CD4-positive, alpha-beta T cell treated with Interleukin-17A for 1 hour (primary cell): ENCODE measurements at regions not wholly inside any gene's neighbourhood (a gene's known extent, or its start where the extent isn't known, plus 50 kb on each side); places are given as distances from the start of the nearest gene placed in this dataset.

Experiments used
- DNase-seq: peaks from one replicate; pipeline ENCODE4 v3.0.0-alpha.2; 2020

DNA sequence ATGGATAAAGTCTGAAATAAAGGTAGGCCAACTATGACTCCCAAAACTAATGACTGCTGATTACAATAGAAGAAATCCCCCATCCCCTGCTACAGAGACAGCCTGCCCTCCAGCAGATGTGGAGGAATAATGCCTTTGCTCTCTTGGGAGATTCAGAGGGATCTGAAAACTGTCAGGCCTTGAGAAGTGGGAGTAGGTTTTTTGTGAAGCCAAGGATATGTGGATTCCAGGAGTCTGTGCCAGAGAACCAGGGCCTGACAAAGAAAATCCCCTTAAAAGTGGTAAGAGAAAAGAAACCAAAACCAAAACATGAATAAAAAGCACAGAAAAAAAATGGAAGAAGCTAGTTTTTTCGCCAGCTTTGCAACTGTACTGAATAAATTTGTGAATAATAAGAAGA is 397.6 kb downstream of the ZNF521 start:
- no peak for DNase-seq

DNA sequence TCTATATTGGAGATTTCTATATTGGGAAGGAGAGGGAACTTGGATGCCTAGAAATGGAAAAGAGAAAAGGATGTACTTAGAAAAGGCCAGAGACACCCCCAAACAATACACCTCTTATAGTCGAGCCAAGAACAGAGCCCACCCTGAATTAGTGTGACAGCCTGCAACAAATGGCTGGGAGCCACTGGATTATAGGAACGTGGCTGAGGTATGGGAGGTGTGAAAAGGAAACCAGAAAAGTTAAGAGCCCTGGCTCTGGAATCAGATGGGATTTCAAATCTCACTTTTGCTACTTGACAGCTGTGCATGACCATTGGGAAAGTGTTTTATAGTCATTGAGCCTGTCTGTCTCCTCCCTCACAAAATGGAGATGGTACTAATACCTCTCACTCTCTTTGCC is 394.0 kb downstream of the ZNF521 start:
- DNase-seq = no peak

DNA sequence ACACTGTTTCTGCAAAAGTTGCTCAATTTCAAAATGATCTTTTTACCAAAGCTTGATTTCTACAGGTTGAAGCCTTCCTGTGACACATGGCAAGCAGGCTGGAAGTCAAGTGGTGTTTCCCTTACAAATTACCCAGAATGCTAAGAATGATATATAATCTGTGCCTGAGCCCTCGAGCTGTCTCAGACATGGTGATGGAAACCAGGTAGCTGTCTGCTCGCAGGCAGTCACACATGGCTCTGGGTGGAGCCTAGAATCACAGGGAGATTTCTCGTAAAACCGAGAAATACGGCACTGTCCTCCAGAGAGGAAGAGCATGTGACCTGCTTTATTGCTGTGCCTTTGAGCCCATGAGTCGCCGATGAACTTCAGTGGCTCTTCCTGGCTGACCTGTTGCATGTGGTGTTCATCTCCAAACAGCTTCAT is 392.9 kb downstream of the ZNF521 start:
- no peak for DNase-seq

DNA sequence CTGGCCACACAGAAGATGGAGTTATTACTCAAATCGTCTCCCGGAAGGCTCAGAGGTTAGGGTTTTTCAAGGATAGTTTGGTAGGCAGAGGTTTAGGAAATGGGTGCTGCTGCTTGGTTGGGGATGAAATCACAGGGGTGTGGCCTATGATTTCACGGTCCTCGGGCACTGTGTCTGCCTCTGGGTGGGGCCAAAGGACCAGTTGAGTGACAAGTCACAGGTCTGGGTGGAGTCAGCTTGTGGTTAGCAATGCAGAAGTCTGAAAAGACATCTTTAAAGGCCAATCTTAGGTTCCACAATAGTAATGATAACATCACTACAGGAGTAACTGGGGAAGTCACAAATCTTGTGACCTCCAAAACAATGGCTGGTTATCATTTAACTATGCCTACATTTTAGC is 387.8 kb downstream of the ZNF521 start:
- DNase-seq = no peak

DNA sequence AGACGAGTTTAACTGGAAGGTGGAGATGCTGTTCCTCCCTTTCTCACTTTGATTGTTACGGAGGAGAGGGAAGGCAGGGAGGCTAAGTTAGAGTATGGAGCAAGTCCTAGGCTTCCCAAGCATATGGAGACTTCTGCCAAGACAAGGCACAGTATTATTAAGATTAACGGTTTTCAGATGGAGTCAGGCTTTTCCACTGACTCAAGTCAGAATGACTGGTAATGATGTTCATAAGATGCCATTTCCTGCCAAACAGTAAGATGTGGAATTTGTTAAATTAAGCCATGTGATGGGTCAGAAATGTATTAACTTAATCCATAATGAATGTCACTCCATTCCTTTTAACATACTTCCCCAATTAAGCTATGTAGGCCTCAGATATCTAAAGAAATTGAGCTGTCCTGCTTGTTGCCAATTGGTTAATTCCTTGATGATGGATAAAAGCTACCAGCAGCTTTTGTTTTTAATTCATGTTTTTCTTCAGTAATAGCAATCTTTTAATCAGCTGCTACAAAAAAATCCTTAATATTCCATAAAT is 383.7 kb downstream of the ZNF521 start:
- no peak for DNase-seq

DNA sequence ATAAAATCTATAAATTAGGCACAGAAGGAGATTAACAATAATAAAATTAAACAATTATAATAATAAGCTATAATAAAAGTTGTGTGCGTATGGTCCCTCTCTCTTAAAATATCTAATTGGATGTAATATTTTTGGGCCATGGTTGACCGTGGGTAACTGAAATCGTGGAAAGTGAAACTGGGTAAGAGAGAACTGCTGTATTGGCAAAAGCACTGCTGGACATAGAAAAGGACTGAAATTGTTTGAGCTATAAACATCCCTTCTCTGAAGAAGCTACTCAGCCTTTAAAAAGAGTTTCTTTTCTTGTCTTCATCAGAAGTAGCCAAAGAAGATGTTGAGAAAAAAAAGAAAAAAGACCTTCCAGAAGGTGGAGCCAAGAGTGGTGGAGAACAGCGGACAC is 379.4 kb downstream of the ZNF521 start:
- no peak for DNase-seq

DNA sequence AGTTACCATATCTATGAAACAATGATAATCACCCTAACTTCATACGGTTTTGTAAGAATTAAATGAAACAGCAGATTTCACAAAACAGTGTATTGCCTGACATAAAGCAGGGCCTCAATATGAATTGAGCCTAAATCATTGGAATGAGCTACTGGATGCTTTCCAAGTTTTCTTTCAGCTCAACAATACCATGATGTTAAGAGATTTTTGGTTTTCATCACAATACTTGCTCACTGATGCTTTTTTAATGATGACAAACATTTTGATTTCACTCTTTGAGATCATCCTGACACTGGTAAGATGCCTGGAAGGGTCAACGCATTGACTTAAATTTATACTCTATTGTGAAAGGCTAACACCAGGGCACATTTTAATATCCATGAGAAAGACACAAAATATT is 377.5 kb downstream of the ZNF521 start:
- DNase-seq = no peak

DNA sequence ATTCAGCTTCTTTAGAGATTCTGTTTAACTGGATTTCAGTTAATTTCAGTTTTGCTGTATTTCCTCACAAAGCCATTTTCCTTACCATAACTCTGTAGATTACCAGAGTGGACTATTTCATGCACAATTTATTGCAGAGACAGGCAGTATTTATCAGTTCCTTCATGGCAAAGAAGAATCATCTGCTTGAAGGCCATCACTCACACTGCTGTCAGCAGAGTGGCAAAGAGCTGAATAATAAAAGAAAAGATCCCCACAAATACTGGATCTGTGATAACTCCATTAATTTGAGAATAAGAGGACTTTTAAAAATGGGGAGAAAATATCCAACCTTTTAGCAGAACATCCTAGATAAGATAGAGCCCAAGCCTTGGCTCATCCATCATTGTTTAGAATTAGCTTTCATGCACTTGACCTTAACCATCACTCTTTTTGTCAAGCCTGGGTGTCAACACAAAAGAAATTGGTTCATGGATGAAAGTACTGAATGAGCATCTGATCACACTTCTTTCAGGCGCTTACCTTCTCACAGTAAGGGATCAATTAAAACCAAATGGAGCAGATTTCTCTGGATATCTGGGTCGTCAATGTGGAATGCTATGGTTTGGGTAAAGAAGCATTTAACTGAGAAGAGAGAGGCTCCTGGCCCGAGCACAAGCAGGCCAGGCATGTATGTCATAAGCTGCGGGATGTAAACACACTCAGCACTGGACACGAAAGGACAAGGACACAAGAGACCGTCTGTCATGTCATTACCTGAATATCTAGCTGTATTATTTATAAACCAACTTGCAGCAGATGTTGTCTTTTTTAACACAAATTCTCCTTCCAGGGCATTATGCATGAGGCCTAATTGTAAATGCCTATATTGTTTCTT is 376.2 kb downstream of the ZNF521 start:
- no peak for DNase-seq

DNA sequence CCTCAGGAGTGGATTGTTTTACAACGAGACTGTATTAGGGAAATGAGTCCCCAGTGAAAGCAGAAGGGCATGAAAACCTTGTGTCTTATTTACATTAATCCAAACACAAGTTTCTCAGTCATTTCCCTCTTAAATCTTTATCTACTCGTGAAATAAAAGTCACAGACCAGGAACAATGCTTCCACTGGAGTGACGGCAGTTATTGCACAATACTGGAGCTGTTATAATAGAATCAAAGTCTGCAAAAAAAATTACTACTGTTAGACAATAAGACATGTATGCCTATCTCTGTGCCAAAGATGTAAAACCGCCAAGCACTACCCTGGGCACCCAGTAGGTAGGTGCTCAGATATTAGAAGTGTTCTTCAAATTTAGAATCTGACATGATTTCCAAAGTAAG is 375.5 kb downstream of the ZNF521 start:
- no peak for DNase-seq

DNA sequence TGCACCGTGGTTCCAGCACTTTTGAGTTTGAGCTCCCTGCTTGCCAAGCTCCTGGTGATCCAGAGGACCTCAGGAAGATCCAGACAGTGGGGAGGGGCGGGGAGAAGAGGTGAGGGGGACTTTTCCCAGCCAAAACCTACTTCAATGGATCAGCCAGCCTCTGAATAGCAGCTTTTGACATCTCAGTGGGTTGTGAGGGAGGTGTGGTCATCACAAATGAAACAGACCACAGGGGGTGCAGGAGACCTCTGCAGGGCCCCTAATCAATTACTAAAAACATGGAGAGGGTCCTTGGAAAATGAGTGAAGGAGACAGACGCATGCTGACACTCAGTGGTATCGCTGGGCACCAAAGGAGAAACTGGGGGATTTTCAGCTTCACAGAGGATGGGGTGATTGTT is 372.7 kb downstream of the ZNF521 start:
- no peak for DNase-seq

DNA sequence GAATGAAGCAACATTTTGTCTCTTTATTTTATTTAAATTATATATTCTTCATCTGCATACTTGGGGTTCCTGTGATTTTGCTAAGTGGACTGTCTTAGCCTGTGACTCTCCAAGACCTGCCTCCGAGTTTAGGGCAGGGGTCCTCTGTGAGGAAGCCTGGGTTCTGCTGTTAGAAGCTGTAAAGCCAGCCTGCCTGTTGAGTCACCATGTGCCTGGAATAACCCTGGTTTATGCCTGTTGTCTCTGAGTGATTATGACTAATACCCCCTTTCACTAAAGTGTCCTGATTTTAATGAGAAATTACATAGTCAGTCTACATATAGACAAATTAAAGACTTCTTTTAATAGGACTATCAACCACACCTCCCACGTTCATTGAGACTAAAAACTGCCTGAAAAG is 369.1 kb downstream of the ZNF521 start:
- DNase-seq = no peak

DNA sequence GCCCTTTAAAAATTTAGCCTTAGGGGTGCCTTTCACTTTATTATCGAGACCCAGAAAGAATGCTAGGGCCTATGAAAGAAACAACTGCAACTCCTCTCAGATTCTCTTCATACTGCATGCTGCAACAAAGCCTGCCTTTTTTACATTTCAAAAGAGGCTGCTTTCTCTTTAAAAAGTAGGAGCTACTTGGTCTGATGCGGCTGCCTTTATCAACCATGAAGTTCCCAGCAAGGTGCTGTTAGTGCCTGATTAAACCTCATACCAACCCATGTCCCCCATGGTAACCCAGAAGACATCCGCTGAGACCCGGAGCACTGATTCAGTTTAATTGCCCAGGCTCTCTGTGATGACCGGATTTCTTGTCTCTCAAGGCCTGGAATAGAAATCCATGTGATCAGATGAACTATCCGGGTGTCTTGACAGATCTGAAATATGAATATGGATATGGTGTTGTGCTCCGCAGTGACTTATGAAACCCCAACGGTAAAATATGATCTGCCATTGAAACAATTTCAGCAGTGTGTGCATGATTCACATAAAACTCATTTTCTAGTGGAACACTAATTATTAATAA is 368.3 kb downstream of the ZNF521 start:
- DNase-seq = no peak

DNA sequence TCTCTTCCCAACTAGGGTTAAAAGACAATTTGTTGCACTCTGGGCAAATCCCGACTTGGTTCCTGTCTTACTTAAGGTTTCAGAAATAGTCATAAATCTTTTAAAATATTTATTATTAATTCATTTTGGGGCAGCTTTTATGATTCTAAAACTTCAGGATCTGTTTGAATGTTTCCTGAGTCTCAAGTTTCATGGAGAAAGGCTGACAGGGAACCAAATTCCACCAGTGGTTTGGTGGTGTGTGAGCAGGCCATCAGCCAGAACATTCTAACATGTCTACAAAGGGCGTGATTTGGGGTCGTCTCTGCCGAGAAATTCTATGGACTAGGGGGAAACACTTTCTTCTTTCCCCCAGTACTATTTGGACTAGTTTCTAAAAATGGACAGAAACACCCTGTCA is 366.4 kb downstream of the ZNF521 start:
- DNase-seq = no peak

DNA sequence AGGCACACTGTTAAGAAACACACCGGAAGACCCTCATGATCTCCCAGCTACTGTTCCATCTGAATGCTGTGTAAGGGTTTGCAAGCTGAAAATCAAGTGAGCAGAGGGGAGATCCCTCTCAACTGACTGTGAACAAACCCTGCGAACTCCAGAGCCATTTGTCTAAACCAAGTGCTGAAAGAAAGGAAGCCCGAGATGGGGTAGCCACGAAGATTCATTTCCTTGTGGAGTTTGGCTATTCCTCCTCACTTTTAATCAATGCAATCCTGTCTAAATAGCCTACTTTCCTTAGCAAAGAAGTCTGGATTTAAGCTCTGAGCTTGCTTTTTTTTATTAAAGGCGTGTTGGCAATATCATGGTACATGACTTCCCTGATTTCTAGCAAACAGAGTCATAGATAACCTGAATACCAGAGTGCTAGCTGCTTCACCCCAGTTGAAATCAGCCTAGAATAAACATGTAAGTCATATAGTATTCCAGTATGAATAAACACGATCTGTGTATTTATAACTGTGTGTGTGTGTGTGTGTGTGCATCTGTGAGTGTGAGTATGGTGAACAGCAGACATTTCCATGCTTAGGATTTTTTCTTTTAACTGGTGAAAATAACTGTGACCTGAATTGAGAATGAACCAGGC is 365.2 kb downstream of the ZNF521 start:
- DNase-seq = no peak

DNA sequence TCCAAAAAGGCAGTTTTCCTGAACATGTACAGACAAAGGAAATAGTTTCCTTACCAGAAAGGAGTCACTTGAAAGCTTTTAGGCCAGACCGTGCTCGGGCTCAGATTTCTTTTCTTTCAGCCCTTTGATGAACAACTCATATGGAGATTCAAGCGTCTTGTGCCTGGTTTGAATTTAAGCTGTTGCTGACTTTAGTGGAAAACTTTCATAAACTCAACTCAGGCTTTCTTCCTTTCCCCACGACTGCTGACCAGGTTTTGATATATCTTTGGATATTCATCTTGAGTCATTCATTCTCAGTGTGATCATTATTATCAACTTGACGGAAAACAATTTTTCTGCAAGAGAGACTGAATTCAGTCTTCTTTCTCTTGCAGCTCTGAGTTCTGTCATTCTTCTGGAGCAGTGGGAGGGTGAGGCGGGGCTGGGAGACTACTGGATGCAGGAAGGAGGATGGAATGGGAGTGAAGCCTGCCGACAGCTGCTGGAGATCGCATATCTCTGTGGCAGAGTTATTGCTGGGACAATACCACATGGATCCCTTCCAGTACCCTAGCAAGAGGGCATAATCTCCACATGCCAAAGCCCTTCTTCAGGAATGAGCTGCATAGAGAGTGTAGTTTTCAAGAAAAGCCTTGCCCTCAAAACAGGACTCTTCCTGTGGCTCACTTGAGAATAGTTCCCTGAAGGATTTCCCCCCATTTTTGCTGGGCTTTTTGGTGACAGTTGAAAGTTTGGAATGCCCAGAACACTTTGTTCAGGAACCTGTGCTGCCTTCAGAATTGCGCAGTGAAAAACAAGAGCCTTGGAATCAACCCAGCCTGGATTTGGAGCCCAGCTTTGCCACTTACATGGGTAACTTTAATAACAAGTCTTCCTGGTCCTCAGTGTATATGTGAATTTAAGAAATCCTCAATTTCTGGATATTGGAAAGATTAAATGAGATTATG is 364.4 kb downstream of the ZNF521 start:
- DNase-seq = no peak

DNA sequence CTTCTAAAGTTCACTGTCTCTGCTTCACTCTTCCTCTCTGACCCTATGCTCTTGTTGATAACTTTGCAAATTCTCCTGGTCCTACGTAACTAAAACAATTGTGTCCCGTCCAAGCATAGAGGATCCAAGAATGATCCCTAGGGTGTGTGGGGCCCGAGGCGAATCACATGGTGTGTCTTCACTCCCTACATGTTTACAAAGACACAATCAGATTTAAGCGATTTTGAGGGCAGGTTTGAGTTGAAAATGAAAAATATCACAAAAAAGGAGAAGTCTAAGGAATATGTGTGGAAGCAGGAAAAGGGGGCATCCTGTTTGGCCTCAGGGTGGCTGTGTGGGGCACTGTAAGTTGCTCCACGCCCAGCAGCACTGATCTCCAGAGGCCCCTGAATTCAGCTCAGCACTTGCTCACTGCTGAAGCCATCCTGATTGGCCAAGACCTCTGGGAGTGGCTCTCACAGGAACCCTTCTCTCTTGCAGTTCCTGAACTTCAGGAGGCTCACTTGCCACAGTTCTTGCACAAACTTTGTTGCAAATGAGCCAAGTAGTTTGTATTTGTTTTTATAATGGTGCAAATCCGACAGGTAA is 363.6 kb downstream of the ZNF521 start:
- no peak for DNase-seq

DNA sequence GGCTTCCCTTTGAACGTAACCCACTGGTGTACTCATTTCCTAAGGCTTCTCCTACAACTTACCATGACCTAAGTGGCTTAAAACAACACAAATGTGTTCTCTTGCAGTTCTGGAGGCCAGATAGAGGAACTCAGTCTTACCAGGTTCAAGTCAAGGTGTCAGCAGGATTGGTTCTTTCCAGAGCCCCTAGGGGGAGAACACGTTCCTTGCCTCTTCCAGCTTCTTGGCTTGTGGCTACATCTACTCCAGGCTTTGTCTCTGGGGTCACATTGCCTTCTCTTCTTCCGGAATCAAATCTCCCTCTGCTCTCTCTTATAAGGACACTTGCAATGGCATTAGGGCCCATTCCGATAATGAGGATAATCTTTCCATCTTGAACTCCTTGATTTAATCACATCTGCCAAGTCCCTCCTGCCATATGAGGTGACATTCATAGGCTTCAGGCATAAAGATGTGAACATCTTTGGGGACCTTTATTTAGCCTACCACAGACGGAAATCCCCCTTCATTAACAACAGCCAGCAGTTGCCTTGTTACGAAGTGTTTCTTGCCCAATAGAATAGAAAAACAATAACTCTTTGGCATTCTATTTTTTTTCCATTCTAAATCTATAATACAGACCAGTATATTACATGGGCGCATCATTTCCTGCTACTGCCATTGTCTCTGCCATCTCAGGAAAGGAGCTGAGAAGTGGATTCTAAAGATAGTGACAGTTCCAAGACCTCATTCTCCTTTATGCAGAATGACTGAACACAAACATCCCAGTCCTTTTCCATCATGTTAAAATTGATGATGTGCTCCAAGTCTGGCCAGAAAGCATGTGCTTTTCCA is 362.0 kb downstream of the ZNF521 start:
- no peak for DNase-seq

DNA sequence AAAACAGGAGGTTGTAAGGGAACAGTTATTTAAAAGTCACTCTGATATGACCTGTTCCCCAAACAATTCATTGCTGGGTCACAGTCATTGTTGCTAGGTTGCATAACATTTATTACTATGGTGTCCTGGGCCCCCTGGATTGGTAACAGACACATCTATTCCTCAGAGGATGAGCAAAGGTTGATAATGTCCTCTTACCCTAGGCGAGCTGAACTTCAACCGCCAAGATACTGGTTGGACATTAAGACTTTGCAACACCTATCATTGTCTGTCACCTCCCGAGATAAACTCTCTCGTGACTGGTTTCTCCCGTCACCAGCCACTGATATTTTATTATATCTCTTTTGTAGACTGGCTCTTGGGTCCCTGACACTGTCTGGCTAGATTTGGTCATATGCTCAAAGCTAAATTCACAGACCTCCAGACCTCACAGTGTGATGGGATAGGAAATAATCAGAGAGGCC is 361.3 kb downstream of the ZNF521 start:
- DNase-seq = no peak

DNA sequence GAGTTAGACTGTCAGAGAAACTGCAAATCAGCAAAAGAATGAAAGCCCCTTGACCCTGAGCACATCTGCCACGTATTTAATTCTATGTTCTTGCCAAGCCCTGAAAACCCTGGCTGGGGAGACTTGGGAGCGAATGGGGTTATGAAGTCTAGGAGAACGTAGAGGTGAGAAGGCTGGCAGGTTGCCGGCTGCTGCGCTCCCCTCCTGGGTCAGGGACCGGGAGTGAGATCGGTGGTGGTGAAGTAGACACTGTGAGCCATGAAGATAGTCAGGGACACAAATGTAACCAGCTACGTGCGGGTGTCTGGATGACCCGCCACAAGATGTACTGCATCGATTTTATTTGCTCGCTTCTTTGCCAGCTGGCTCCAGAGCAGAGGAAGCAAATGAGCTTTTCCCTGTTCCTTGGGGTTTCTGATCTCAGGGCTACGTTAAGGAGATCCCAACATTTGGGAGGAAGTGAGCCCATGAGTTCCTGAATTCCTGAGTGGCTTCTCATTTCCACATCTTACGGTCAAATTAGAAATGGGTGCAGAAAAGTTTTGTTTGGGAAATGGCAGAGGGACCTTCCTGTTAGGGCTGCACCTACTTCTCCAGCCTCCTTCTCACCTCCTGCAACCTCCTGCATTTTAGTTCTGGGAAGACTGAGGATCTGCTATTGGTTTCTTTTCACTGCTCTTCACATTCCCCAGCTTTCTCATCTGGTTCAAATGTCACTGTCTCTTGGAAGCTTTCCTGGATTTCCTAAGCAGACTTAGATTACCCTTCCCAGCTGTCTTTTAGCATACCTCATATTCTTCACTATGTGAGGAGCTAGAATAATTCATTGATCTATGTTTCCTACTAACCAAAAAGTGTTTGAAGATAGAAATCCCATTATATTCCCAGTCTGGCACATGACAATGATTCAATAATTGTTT is 360.6 kb downstream of the ZNF521 start:
- DNase-seq = no peak

DNA sequence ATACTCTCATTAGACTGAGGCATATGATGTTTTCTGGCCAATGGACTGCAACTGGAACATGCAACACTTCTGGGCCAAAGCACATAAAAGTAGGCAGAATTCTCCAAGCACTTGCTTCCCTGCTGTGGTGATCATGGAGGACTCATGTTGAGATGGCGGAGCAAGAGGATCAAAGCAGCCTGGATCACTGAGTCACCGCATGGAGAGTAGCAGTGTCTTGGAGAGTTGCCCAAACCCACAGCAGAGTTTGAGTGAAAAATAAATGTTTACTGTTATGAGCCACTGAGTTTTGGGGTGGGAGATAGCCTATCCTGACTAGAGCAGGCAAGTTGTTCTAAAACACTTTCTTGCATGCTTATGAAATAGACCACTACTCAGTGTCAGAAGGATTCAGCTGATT is 359.5 kb downstream of the ZNF521 start:
- no peak for DNase-seq
